HG03469 (cell line): ENCODE measurements at regions not wholly inside any gene's neighbourhood (a gene's known extent, or its start where the extent isn't known, plus 50 kb on each side); places are given as distances from the start of the nearest gene placed in this dataset.
A peak's percentile ranks its signal among the peaks of the same experiment; 100 is the strongest.

Experiments
- ATAC-seq: cut with Tn5 transposase; IDR thresholded peaks from one replicate; pipeline ENCODE4 v1.9.1; 2021; ENCODE audit warnings: mild to moderate bottlenecking, moderate library complexity, moderate number of reproducible peaks; ENCODE audit not compliant: unreplicated experiment

GRCh38 chr12:130016986-130017385, 113.2 kb upstream of the TMEM132D start:
- no peak for ATAC-seq

GRCh38 chr12:130017591-130018449, 114.0 kb upstream of the TMEM132D start:
- no peak for ATAC-seq

- no peak for ATAC-seq
Measured at GRCh38 chr12:130018614-130019013, 114.8 kb upstream of the TMEM132D start.

GRCh38 chr12:130026608-130027176, 122.9 kb upstream of the TMEM132D start:
- no peak for ATAC-seq

- ATAC-seq = no peak
Measured at GRCh38 chr12:130027798-130028197, 124.0 kb upstream of the TMEM132D start.

GRCh38 chr12:130029151-130029550, 125.3 kb upstream of the TMEM132D start:
- ATAC-seq = no peak

GRCh38 chr12:130031041-130031440, 127.2 kb upstream of the TMEM132D start:
- ATAC-seq = no peak

GRCh38 chr12:130031571-130032189, 127.9 kb upstream of the TMEM132D start:
- peak; percentile 62 for ATAC-seq

- no peak for ATAC-seq
Measured at GRCh38 chr12:130041983-130042812, 120.1 kb upstream of the FZD10 start.

GRCh38 chr12:130043685-130044406, 118.4 kb upstream of the FZD10 start:
- no peak for ATAC-seq

- ATAC-seq = no peak
Measured at GRCh38 chr12:130044991-130045621, 117.2 kb upstream of the FZD10 start.

GRCh38 chr12:130049666-130050065, 112.6 kb upstream of the FZD10 start:
- ATAC-seq = no peak

GRCh38 chr12:130051900-130052299, 110.4 kb upstream of the FZD10 start:
- ATAC-seq = no peak

- ATAC-seq = no peak
Measured at GRCh38 chr12:130053651-130054069, 108.6 kb upstream of the FZD10 start.

GRCh38 chr12:130054803-130055202, 107.5 kb upstream of the FZD10 start:
- ATAC-seq = no peak

- no peak for ATAC-seq
Measured at GRCh38 chr12:130058926-130059472, 103.3 kb upstream of the FZD10 start.

- no peak for ATAC-seq
Measured at GRCh38 chr12:130063866-130064265, 98.4 kb upstream of the FZD10 start.

GRCh38 chr12:130064999-130065398, 97.3 kb upstream of the FZD10 start:
- ATAC-seq = no peak

GRCh38 chr12:130066742-130067141, 95.5 kb upstream of the FZD10 start:
- ATAC-seq = no peak

- no peak for ATAC-seq
Measured at GRCh38 chr12:130068741-130069140, 93.5 kb upstream of the FZD10 start.
